Right lobe of liver (tissue), 4 donors: ENCODE measurements at regions not wholly inside any gene's neighbourhood (a gene's known extent, or its start where the extent isn't known, plus 50 kb on each side); places are given as distances from the start of the nearest gene placed in this dataset.

Source experiments
- POLR2A ChIP-seq: fragments of 450-650 bp; IDR thresholded peaks from one replicate; pipeline ENCODE4 v1.6.1; 2017; ENCODE audit warnings: antibody characterized with exemption, mild to moderate bottlenecking
- TF ChIP-seq, protein P1 (sequence below), 4 donors: fragments of 200-600 bp in 3 of 4; fragments of 450-650 bp in 1 of 4; IDR thresholded peaks; one replicate each; pipeline versions ENCODE4 v1.5.1 to v1.8.0; 2016 to 2022; ENCODE audit warnings: antibody characterized with exemption in 4 of 4, mild to moderate bottlenecking in 2 of 4
- donor health status: DM: no; HTN: no; CAD: no.
- donor health status: DM: no; HTN: no; CAD: no.
- donor health status: DM: no; HTN: yes; CAD: no.

GRCh38 chr10:26385443-26385842, 52.7 kb upstream of the APBB1IP start:
- TF ChIP-seq, protein P1, sequence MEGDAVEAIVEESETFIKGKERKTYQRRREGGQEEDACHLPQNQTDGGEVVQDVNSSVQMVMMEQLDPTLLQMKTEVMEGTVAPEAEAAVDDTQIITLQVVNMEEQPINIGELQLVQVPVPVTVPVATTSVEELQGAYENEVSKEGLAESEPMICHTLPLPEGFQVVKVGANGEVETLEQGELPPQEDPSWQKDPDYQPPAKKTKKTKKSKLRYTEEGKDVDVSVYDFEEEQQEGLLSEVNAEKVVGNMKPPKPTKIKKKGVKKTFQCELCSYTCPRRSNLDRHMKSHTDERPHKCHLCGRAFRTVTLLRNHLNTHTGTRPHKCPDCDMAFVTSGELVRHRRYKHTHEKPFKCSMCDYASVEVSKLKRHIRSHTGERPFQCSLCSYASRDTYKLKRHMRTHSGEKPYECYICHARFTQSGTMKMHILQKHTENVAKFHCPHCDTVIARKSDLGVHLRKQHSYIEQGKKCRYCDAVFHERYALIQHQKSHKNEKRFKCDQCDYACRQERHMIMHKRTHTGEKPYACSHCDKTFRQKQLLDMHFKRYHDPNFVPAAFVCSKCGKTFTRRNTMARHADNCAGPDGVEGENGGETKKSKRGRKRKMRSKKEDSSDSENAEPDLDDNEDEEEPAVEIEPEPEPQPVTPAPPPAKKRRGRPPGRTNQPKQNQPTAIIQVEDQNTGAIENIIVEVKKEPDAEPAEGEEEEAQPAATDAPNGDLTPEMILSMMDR (IDR thresholded peaks at IDR 0.05), result no peak
- no peak for TF ChIP-seq POLR2A
